ENCODE measurements at regions not wholly inside any gene's neighbourhood (a gene's known extent, or its start where the extent isn't known, plus 50 kb on each side); places are given as distances from the start of the nearest gene placed in this dataset.

DNA sequence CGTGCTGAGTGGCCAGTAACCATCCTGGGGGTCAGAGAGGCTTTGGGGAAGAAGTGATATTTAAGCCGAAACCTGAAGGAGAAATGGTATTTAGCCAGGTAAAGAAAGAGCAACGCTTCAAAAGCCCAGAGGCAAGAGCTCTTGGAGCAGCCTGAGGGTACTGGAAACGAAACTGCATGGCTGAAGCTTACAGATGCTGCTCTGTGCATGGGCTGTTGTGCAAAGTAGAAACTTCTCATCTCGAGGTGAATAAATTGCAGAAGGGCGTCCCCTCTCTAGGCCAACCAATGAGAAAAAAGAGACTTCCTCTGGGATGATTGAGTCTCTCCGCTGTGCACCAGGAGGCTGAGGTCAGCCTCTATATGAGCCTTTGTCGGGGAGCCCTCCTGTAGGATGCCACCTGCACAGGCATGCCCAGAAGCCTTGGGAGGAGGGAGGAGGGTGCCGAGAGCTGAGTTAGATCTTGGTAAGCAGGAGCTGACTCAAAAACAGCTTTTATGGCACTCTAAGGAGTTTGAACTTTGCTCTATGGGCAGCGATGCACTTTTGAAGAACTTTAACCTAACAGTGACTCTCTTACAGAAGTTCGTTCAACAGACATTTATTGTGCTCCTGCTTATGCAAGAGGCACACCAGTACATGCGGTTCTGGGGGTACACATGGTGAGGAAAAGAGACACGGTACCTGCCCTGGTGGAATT lies 61.6 kb upstream of the EDN1 start:
- no peaks in the 10 kb centered on the region for H3K9me3 ChIP-seq
- no peaks in the 10 kb centered on the region for H3K36me3 ChIP-seq
- no peak overlapping the region for H3K27ac ChIP-seq
- ATAC-seq = no peak
- DNase-seq = no peak
- in situ Hi-C loops (cut with MboI; ENCODE audit: low sequenced_read_pairs in 4 of 4) (no loop called here), intact Hi-C loops (cut with DNase I; ENCODE audit: low total_unique reads) (no loop called here)
- TF ChIP-seq, protein P1, sequence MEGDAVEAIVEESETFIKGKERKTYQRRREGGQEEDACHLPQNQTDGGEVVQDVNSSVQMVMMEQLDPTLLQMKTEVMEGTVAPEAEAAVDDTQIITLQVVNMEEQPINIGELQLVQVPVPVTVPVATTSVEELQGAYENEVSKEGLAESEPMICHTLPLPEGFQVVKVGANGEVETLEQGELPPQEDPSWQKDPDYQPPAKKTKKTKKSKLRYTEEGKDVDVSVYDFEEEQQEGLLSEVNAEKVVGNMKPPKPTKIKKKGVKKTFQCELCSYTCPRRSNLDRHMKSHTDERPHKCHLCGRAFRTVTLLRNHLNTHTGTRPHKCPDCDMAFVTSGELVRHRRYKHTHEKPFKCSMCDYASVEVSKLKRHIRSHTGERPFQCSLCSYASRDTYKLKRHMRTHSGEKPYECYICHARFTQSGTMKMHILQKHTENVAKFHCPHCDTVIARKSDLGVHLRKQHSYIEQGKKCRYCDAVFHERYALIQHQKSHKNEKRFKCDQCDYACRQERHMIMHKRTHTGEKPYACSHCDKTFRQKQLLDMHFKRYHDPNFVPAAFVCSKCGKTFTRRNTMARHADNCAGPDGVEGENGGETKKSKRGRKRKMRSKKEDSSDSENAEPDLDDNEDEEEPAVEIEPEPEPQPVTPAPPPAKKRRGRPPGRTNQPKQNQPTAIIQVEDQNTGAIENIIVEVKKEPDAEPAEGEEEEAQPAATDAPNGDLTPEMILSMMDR (IDR thresholded peaks at IDR 0.05 in 4 of 5, conservative IDR thresholded peaks at IDR 0.05 in 1 of 5) = no peak
- no peak for TF ChIP-seq POLR2A (IDR thresholded peaks at IDR 0.05)
- no peaks in the 10 kb centered on the region for H3K4me1 ChIP-seq
- no peaks in the 10 kb centered on the region for H3K27me3 ChIP-seq
- H3K4me3 ChIP-seq = no peak overlapping the region

DNA sequence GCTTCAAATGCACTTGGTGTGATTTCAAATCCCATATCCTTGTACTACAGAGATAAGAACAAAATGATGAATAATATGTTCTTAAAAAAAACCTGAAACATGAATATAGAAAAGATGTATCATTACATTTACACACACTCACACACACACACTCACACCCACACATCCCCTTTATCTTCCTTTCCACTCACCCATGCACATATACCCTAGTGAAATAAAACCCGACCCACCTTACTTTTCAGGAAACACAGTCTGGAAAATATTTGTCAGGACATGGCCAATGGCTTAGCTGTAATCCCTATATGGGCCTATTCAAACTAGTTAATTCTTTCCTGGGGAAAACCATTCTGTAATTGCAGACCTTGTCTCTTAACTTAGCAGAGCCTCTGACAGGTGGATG lies 60.8 kb upstream of the EDN1 start:
- H3K36me3 ChIP-seq = no peaks in the 10 kb centered on the region
- intact Hi-C loops (cut with DNase I; ENCODE audit: low total_unique reads) = no loop called here
- in situ Hi-C loops (cut with MboI; ENCODE audit: low sequenced_read_pairs in 4 of 4) = no loop called here

GRCh38 chr6:12230523-12230922 lies 59.6 kb upstream of the EDN1 start:
- ATAC-seq = no peak
- Histone ChIP-seq H3K4me3 (no peak overlapping the region), H3K27ac (no peak overlapping the region), H3K9me3 (no peaks in the 10 kb centered on the region), H3K27me3 (no peaks in the 10 kb centered on the region), H3K36me3 (no peaks in the 10 kb centered on the region), H3K4me1 (no peaks in the 10 kb centered on the region)
- DNase-seq = no peak
- in situ Hi-C loops (cut with MboI; ENCODE audit: low sequenced_read_pairs in 4 of 4) = loop anchor here in 3 of 4 donors (5.0 to 10.0 kb wide), 2 partner anchors 573 to 576 kb away; no protein-coding TSS in a partner anchor
- intact Hi-C loops (cut with DNase I; ENCODE audit: low total_unique reads) = loop anchor here (5.0 kb wide), 1 partner anchor 372 kb away; no protein-coding TSS in a partner anchor
- no peak for TF ChIP-seq POLR2A (IDR thresholded peaks at IDR 0.05)
- TF ChIP-seq, protein P1 (IDR thresholded peaks at IDR 0.05 in 4 of 5, conservative IDR thresholded peaks at IDR 0.05 in 1 of 5) = no peak

More for the DNA sequence above, 60.8 kb upstream of the EDN1 start:
- H3K27ac ChIP-seq = no peak overlapping the region
- H3K9me3 ChIP-seq = no peaks in the 10 kb centered on the region
- TF ChIP-seq, protein P1 (IDR thresholded peaks at IDR 0.05 in 4 of 5, conservative IDR thresholded peaks at IDR 0.05 in 1 of 5) = no peak
- no peak for TF ChIP-seq POLR2A (IDR thresholded peaks at IDR 0.05)
- no peaks in the 10 kb centered on the region for H3K4me1 ChIP-seq
- DNase-seq = no peak
- H3K27me3 ChIP-seq = no peaks in the 10 kb centered on the region
- ATAC-seq = no peak
- H3K4me3 ChIP-seq = no peak overlapping the region

DNA sequence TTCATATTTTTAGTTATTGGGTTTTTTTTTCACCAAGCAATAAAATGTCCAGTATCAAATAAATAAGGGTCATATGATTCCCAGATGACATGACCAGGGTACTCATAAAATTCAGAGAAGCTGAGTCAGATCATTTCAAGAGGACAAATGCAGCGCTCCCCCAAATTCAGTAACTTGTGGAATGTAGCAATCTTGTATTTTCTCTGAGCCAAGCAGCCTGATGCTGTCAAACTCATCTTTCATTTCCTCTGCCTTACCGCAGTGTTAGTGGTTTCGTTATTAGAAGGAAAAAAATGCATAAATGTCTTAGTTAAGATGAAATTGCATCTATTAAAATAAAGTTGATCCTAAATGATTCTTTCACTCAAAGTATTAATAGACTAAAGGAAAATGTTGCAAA lies 57.8 kb upstream of the EDN1 start:
- no peaks in the 10 kb centered on the region for H3K4me1 ChIP-seq
- intact Hi-C loops (cut with DNase I; ENCODE audit: low total_unique reads) = loop anchor here (5.0 kb wide), 1 partner anchor 370 kb away; no protein-coding TSS in a partner anchor
- in situ Hi-C loops (cut with MboI; ENCODE audit: low sequenced_read_pairs in 4 of 4) = loop anchor here in 3 of 4 donors (5.0 to 10.0 kb wide), 2 partner anchors 575 to 578 kb away; no protein-coding TSS in a partner anchor
- no peak overlapping the region for H3K4me3 ChIP-seq
- H3K9me3 ChIP-seq = no peaks in the 10 kb centered on the region
- no peaks in the 10 kb centered on the region for H3K36me3 ChIP-seq
- H3K27ac ChIP-seq = no peak overlapping the region
- DNase-seq = no peak
- no peak for TF ChIP-seq POLR2A (IDR thresholded peaks at IDR 0.05)
- TF ChIP-seq, protein P1 (IDR thresholded peaks at IDR 0.05 in 4 of 5, conservative IDR thresholded peaks at IDR 0.05 in 1 of 5) = no peak
- no peak for ATAC-seq
- H3K27me3 ChIP-seq = no peaks in the 10 kb centered on the region
